ENCODE measurements at regions not wholly inside any gene's neighbourhood (a gene's known extent, or its start where the extent isn't known, plus 50 kb on each side); places are given as distances from the start of the nearest gene placed in this dataset.

DNA sequence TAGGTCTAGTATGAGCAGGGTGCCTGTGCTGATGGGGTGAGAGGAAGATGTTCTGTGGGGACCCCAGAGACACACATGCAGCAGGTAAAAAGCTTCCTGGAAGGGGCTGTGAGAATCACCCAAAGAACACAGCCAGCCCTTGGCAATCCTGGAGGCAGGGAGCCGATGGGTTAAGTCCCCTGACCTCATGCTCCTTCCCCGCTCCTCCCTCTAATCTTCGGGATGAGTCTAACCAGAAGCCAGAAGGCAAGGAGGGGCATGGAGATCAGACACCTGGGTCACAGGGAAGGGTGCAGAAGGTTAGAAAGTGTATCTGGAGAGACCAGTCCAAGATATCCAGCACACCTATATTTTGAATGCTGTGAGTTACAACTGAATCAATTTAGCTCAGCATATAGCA is 274.1 kb upstream of the PAPPA start:
- ATAC-seq (no peak), DNase-seq (ENCODE audit: low read depth, low spot score) (no peak)
- Histone ChIP-seq H3K9me3 (ENCODE audit: control insufficient read depth, insufficient read depth, low read depth, low read length) (no peaks in the 10 kb centered on the region), H3K36me3 (ENCODE audit: control insufficient read depth, insufficient read depth, low read length) (no peaks in the 10 kb centered on the region), H3K27ac (ENCODE audit: low read length) (no peak overlapping the region), H3K27me3 (ENCODE audit: control insufficient read depth, insufficient read depth, low read length) (no peaks in the 10 kb centered on the region), H3K4me1 (ENCODE audit: control insufficient read depth, insufficient read depth, low read length) (no peaks in the 10 kb centered on the region), H3K4me3 (ENCODE audit: low read depth in 2 of 2, low read length in 2 of 2) (no peak overlapping the region)
- POLR2A ChIA-PET, result no interaction called here
- CTCF ChIA-PET, result no interaction called here
- intact Hi-C loops (cut with micrococcal nuclease; ENCODE audit: unreplicated experiment) (no loop called here), in situ Hi-C loops (cut with HindIII; ENCODE audit: low pct_unique_long_range_greater_than_20kb, low sequenced_read_pairs) (no loop called here)
- TF ChIP-seq TCF7L2 (IDR thresholded peaks at IDR 0.05; ENCODE audit: low read depth, low read length) (no peak), SIN3A (IDR thresholded peaks at IDR 0.05; ENCODE audit: borderline replicate concordance, insufficient read depth, low read depth, low read length) (no peak), POLR2AphosphoS5 (IDR thresholded peaks at IDR 0.05; ENCODE audit: low read depth, low read length) (no peak)
- TF ChIP-seq, protein P1, sequence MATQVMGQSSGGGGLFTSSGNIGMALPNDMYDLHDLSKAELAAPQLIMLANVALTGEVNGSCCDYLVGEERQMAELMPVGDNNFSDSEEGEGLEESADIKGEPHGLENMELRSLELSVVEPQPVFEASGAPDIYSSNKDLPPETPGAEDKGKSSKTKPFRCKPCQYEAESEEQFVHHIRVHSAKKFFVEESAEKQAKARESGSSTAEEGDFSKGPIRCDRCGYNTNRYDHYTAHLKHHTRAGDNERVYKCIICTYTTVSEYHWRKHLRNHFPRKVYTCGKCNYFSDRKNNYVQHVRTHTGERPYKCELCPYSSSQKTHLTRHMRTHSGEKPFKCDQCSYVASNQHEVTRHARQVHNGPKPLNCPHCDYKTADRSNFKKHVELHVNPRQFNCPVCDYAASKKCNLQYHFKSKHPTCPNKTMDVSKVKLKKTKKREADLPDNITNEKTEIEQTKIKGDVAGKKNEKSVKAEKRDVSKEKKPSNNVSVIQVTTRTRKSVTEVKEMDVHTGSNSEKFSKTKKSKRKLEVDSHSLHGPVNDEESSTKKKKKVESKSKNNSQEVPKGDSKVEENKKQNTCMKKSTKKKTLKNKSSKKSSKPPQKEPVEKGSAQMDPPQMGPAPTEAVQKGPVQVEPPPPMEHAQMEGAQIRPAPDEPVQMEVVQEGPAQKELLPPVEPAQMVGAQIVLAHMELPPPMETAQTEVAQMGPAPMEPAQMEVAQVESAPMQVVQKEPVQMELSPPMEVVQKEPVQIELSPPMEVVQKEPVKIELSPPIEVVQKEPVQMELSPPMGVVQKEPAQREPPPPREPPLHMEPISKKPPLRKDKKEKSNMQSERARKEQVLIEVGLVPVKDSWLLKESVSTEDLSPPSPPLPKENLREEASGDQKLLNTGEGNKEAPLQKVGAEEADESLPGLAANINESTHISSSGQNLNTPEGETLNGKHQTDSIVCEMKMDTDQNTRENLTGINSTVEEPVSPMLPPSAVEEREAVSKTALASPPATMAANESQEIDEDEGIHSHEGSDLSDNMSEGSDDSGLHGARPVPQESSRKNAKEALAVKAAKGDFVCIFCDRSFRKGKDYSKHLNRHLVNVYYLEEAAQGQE (IDR thresholded peaks at IDR 0.05; ENCODE audit: insufficient read depth in 1 of 2, low read depth in 2 of 2, low read length in 1 of 2), result no peak
- TF ChIP-seq, protein P2, sequence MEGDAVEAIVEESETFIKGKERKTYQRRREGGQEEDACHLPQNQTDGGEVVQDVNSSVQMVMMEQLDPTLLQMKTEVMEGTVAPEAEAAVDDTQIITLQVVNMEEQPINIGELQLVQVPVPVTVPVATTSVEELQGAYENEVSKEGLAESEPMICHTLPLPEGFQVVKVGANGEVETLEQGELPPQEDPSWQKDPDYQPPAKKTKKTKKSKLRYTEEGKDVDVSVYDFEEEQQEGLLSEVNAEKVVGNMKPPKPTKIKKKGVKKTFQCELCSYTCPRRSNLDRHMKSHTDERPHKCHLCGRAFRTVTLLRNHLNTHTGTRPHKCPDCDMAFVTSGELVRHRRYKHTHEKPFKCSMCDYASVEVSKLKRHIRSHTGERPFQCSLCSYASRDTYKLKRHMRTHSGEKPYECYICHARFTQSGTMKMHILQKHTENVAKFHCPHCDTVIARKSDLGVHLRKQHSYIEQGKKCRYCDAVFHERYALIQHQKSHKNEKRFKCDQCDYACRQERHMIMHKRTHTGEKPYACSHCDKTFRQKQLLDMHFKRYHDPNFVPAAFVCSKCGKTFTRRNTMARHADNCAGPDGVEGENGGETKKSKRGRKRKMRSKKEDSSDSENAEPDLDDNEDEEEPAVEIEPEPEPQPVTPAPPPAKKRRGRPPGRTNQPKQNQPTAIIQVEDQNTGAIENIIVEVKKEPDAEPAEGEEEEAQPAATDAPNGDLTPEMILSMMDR (IDR thresholded peaks at IDR 0.05), result no peak
- BruUV-seq (replicated peaks), result no TSS peak

DNA sequence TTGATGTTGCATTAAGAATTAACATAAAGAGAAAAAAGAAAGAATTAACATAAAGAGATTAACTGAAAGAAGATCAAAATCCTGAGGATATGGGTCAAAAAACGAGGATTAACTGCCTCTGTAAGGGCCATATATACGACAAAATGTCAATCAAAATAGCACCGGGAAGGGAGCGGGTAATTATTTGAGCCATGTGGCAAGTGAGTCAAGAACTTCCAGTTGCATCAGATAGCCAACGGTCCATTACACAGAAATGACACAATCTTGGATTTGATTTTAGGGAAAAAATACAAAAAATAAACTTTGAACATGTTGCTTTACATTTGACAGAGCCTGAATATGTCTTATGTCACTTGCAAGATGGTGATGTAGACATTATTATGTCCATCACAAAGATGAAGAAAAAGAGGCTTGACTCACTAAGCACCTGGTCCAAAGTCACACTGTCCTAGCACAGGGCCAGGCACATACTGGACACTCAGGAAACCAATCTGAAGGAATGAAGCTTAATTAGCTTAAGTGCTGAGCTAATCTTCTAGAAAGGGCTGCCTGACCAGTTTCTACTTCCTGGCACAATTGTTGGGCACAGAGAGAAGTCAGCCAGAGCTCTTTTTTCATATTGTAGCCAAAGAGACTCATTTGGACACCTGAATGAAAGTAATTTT is 273.2 kb upstream of the PAPPA start:
- ChIA-PET POLR2A (interaction anchor here (0.6 kb wide), 1 partner anchor 23 kb away, joined by 3 read pairs; no protein-coding TSS in a partner anchor), CTCF (no interaction called here)
- H3K27me3 ChIP-seq (ENCODE audit: control insufficient read depth, insufficient read depth, low read length), result no peaks in the 10 kb centered on the region
- no peaks in the 10 kb centered on the region for H3K4me1 ChIP-seq (ENCODE audit: control insufficient read depth, insufficient read depth, low read length)
- in situ Hi-C loops (cut with HindIII; ENCODE audit: low pct_unique_long_range_greater_than_20kb, low sequenced_read_pairs), result no loop called here
- intact Hi-C loops (cut with micrococcal nuclease; ENCODE audit: unreplicated experiment), result loop anchor here (10.0 kb wide), 2 partner anchors 274 to 694 kb away; partner anchors contain the start of gene PAPPA
- no peak overlapping the region for H3K27ac ChIP-seq (ENCODE audit: low read length)
- no peak overlapping the region for H3K4me3 ChIP-seq (ENCODE audit: low read depth in 2 of 2, low read length in 2 of 2)
- ATAC-seq (no peak), DNase-seq (ENCODE audit: low read depth, low spot score) (no peak)
- TF ChIP-seq, protein P2 (IDR thresholded peaks at IDR 0.05), result no peak
- TF ChIP-seq SIN3A (IDR thresholded peaks at IDR 0.05; ENCODE audit: borderline replicate concordance, insufficient read depth, low read depth, low read length) (no peak), TCF7L2 (IDR thresholded peaks at IDR 0.05; ENCODE audit: low read depth, low read length) (no peak), POLR2AphosphoS5 (IDR thresholded peaks at IDR 0.05; ENCODE audit: low read depth, low read length) (no peak)
- TF ChIP-seq, protein P1 (IDR thresholded peaks at IDR 0.05; ENCODE audit: insufficient read depth in 1 of 2, low read depth in 2 of 2, low read length in 1 of 2), result no peak
- H3K36me3 ChIP-seq (ENCODE audit: control insufficient read depth, insufficient read depth, low read length), result no peaks in the 10 kb centered on the region
- BruUV-seq (replicated peaks), result no TSS peak
- no peaks in the 10 kb centered on the region for H3K9me3 ChIP-seq (ENCODE audit: control insufficient read depth, insufficient read depth, low read depth, low read length)
